GM19438 (cell line): ENCODE measurements at regions not wholly inside any gene's neighbourhood (a gene's known extent, or its start where the extent isn't known, plus 50 kb on each side); places are given as distances from the start of the nearest gene placed in this dataset.

ENCODE experiments used
- ATAC-seq: cut with Tn5 transposase; IDR thresholded peaks from one replicate; pipeline ENCODE4 v1.9.1; 2021; ENCODE audit warnings: low read depth; ENCODE audit not compliant: unreplicated experiment

DNA sequence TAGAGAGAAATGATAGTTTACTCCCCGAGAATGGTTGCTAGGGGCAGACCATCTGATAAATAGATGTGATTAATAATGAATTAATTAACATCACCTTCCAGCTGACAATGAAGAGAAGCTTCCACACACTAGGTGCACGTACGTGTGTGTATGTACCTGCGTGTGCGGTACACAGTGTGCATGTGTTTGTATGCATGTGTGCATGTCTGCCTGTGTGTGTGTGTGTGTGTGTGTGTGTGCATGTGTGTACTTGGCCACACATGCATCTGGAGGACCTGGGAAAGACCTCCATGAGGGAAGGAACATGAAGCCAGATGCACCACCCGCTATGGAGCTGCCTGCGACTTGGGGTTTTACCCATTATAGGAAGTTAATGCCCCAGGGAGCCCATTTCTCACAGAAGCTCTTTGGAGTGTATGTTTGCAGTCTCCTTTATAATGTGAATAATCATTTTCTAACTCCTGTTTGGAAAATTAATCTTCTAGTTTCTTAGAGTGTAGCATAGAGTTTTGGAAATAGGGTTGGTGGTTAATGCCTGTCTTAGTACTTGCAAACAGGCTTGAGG is 229.1 kb downstream of the ENGASE start:
- no peak for ATAC-seq

DNA sequence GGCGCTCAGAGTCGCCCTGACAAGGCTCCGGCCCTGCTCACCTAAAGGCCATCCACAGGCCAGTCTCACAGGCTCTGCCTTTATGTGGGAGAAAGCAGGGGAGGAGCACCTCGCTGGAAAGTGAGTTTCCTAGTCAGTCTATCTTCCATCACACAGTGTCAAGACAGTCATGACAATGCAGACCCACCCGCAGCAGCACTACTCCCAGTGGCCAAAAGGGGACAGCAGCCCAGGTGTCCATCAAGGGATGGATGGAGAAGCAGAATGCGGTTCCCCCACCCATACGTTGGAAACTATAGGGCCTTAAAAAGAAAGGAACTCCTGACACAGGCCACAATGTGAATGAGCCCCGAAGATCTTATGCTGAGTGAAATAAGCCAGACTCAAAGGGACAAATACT is 226.8 kb downstream of the ENGASE start:
- no peak for ATAC-seq

DNA sequence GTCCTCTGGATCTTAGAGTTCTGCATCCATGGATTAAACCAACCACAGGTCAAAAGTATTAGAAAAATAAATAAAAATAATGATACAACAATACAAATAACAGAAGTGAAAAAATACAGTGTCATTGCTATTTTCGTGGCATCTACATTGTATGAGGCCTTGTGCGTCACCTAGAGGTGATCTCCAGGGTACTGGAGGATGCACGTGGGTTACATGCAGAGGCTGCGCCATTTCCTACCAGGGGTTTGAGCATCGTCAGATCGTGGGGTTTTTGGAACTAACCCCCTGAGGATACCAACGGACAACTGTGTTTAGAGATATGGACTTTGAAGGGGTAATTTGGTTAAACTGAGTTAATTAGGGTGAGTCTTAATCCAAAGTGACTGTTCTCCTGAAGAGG is 224.7 kb downstream of the ENGASE start:
- no peak for ATAC-seq

DNA sequence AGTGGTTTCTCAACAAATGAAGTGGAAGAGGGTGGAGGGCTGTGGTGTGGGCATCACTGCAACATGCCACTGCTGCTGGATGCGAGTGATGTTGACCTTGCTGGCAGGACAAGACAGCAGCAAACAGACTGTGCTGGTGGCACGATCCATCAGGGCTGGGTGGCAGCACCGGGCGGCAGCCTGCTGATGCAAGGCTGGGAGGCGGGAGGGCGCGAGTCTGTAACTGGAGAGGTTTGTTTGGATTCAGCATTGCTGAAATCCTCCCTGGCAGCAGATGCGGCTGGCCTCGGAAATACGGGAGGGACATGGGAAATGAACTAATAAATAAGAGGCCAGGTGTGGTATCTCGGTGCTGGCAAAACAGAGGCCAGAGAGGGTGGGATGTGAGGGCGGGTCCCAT is 224.2 kb downstream of the ENGASE start:
- ATAC-seq = no peak

DNA sequence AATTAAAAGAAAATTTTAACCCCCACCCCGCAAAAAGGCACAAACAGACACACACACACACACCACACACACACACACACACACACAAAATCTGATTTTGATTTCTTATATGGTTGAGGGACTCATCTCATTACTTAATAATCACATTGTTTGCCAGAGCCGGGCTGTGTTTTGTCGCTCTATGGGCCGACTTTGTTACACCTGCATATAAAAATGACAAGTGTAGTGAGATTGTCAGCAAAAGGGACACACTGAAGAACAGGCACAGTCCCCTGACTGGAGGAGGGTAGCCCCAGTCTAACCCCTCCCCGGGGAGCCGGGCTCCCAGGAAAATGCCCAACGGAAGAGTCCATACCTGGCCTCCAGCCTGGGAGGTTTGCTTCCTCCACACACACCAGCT is 221.6 kb downstream of the ENGASE start:
- no peak for ATAC-seq

DNA sequence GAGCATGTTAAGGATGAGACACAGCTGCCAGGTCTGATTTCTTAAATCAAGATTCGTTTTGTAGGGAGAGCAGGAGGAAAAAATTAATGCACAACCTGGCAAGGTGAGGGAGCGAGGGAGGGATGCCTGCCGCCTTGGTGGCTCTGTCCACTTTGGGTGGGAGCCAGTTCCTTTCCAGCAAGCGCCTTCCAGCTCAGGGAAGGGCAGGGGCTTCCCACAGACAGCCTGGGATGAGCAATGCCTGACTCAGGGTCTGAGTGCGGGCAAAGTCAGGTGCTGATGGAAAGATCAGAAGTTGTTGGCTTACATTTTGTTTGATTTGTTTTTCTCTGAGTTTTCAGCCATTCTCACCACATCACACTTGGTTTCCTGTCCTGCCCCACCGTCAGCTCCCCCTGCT is 220.7 kb downstream of the ENGASE start:
- ATAC-seq = no peak

DNA sequence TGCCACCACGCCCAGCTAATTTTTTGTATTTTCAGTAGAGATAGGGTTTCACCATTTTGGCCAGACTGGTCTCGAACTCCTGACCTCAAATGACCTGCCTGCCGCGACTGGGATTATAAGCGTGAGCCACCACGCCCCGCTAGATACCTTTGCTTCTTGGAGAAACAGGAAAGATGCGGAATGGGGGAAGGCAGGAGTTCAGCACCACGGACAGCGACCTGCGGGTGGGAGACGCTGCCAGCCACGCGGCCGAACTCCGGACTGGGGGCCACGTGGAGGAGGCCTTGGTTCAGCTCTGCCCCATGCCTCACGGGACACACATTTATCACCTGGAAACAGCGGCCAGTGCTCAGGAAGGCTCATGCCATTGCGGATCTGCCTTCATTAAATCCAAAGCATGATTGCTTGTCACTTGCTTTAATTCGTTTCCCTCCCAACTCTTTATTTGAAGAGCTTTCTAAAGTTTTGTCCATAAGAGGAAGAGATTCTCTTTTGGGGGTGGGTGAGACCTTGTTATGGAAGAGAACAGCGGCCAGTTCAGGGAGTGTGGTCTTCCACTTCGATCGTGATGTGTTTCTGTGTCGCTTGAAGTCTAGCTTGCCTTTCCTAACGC is 219.9 kb downstream of the ENGASE start:
- no peak for ATAC-seq

DNA sequence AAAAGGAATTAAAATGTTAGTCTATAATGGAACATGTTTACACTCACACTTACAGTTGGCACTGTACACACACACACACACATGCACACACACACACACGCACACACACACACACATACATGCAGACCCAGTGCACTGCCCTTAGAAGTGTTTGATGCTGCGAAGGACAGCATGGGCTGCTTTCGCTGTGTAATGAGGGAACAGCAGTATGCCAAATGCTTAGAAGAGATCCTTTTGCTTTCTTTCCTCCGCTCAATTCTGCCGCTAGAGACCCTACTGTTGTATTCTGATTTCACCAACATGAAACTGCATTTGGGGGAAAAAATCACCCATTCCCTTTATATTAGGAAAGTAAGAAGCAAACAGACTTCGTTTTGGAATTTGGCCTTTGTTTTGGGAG is 217.9 kb downstream of the ENGASE start:
- ATAC-seq = no peak

DNA sequence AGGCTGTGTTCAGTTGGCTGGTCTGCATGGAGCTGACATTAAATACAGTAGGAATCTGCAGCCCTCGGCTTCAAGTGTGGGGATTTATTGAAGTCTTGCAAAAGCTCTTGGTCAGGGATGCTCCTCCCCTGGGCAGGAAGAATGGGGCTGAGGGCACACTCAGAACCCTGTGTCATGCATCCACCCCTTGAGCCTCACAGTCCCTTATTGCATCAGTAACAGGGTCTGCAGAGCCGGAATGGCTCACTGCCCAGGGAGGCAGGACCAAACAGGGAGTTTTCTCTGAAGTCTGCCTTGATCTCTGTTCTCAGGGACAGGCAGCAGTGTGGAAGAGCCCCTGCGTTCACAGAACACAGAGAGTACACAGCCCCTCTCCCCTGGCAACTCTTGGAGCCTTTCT is 216.8 kb downstream of the ENGASE start:
- ATAC-seq = no peak

DNA sequence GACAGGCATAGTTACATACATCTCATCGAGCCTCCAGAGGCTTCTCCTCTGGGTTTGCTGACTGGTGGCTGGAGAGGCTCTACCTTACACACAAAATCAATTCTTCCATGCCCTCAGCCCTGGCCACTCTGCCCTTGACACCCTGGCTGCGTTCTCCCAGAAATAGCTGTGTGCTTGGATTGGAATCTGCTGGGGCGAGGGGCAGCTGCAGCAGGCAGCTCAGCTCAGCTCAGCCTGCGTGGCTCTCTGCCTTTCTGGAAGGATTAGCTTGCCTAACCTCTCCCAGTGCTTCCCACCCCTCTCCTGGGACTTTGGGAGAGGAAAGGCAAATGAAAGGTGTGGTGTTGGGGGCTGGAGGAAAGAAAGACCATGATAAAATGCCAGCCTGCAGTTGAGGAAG is 216.1 kb downstream of the ENGASE start:
- ATAC-seq = no peak

DNA sequence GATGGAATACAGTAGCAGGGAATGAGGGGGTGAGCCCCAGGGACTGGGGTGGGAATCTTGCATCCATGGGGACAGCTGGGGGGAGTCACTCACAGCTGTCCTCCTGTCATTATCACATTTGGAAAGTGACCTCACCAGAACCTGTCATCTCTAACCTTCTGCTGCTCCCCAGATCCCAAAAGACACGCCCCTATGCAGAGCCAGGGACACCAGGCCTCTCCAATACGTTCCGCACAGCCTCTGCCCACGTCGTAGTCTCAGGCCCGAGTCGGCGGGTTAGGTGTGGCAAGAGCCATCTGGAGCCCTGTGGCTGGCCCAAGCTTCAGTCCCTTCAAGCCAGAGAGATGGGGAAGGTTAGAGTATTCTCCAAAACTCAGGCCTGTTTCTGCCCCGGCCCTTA is 214.3 kb downstream of the ENGASE start:
- ATAC-seq = no peak

DNA sequence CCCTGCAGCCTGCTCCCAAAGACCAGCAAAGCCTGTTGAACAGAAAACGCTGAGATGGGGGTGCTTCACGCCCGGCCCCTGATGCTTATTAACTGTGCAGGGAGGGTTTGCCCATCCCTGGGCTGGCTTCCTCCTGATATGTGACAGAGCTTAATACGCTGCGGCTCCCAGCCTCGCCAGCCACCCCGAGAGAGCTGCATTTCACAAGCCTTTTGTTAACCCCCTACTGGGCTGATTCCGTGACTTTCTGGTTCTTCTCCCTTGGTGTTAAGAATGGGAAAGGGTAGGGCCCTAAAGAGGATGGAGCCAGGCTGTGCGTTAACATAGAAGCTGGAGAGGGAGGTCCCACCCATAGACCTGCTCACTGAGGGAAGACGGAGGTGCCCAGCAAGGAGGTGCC is 211.8 kb downstream of the ENGASE start:
- ATAC-seq = no peak

DNA sequence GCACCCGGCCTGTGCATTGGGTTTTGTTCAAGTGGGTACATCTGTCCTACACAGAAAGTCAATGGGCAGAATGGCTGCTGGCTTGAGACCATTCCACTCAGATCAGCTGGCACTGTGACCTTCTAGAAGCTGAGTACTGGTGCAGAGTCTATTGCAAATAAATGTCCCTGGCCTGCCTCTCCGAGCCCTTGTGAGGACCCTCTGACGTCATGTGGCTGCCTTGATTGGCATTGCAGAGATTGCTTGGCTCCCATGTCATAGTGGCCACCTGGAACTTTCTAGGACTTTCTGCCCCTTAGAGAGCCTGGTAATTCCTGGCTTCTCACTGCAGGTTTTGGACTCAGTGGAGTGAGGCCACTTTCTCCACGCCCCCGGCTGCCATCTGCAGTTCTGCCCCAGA is 211.3 kb downstream of the ENGASE start:
- ATAC-seq = no peak

DNA sequence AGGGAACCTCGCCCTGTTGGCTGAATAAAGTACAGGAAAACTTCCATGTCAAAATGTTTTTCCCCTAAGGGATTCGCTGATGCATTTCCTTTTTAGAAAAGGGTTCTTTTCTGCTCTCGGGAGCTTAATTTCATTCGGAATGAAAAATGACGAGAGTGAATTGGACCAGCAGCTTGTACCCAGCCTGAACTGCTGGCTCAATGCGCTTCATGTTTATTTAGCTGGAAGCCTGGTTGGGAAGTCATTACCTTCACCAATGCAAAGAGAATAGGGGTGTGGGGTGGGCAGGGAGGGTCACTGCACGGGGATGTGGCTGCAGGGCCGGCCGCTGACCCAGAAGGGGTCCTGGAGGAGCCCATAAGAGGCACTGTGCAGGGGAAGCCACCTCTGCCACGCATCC is 207.7 kb downstream of the ENGASE start:
- ATAC-seq = no peak

DNA sequence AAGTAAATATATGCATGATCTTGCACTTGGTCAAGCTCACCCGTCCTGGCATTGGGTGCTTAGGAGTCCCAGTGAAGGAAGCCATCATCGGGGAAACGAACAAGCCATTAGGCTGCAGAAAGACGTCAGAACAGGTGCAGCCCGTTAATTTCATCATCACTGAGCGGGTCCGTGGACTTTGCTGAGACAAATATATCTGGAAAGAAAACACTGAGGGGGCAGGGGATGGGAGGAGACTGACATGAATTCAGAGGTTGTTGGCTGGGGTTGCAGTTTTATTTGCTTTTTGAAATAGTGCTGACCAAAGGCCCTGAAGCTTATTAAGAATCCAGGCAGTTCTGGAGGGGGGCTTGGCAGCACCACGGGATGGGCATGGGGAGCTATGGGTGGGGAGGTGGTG is 207.2 kb downstream of the ENGASE start:
- no peak for ATAC-seq

DNA sequence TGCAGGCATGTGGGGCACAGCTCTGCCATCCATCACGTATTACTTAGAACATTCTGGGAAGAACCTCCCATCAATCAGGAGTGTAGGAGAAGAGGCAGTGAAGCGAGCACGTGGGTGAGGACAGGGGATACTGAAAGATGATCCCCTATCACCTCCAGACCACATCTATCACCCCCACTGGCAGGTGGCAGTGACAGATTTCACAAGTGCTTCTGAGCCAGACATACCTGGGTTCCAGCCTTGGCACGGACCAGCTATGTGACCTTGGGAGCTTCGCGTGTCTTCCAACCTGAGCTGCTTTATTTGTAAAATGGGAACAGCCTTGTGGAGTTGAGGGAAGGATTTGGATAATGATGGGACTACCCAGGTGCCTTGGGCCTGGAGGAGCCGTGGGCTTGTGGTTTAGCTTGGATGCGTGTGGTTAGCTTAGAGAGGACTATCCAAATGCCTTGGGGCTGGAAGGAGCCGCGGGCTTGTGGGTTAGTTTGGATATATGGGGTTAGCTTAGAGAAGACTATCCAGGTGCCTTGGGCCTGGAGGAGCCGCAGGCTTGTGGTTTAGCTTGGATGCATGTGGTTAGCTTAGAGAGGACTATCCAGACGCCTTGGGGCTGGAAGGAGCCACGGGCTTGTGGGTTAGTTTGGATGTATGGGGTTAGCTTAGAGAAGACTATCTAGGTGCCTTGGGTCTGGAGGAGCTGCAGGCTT is 206.4 kb downstream of the ENGASE start:
- no peak for ATAC-seq

DNA sequence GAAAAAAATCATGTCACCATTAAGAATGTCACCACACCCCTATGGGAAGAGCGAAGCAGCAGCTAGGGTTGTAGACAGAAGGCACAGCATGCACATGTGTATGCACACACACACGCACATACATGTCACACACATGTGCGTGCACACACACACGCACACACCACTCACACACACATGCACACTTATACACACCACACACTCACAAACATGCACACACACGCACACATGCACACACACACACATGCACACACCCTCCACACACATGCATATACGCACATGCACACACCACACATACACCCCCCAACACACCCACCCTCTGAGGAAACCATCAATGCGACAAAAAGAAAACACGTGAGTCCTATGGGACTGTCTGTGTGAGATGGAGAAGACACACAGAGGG is 205.4 kb downstream of the ENGASE start:
- no peak for ATAC-seq

DNA sequence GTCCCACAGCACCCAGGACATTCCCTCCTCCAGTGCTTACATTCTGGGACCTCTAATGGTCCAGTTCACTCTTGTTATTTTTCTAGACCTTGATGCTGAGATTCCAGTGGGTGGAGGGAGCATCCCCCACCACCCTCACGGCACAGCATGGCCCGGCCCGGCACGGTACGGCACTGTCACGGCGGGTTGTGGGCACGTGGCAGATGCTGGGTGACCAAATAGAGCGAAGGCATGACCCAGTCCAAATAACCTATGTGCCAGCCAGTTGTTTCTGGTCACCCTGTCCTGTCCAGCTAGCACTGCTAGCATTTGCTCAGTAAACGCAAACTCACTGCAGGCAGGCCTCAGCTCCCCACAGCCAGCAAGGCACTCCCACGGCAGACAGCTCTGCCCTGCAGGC is 204.7 kb downstream of the ENGASE start:
- ATAC-seq = no peak

DNA sequence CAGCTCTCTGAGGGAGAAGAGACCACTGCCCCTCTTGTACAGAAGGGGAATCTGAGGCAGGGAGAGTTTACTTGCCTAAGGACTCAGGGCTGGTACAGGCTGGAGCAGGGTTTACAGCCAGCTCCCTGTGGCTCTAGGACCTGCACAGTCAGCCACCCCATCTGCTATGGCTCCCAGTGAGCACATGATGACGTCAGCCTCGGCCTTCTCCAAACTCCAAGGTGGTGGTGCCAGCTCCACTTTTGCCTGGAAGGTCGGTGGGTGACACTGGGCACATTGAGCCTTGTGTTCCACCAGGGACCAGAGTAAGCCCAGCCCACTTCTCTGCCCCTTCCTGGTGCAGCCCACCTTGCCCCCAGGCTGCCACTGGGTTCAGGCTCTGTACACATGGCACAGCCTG is 202.2 kb downstream of the ENGASE start:
- ATAC-seq = no peak

DNA sequence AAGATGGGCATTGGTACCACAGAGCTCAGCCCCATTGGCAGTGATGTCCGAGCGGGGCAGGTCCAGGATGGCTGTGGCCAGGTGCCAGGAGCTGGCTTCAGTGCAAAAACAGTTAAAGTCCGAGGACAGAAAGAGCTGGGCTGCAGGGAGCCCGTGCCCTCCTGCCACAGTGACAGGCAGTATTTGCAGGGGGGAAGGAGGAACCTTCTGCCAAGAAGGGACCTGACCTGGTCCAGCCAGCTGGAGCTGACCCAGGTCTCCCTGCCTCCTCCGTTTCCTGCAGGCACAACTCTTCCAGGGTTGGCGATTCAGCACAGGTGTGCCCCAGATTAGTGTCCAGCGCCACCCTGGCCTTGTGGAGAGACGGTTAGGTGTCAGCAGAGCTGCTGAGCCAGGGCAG is 199.0 kb downstream of the ENGASE start:
- no peak for ATAC-seq

DNA sequence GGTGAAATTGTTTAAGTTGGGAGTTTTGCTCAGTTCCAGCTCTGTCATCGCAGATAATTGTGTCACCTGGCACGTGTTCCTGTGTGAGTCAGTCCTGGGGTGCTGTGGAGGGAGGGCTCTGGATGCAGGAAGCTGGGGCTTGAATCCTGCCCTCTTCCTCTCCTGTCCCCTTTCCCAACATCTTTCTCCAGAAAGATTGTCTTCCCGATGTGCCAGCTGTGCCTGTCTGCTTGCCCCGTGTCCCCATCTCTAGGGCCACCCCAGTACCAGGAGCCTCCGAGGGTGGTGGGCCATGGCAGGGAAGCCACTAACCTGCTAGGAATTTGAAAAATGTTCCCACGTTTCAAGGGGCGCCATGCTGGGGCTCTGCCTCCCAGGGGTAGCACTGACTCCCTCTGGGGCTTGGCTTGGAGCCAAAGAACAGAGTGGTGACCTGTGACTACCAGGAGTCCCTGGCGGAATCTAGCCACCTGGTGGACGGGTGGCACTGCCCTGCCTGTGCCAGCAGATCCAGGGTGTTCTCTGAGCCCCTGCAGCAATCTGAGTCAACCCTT is 198.1 kb downstream of the ENGASE start:
- no peak for ATAC-seq

DNA sequence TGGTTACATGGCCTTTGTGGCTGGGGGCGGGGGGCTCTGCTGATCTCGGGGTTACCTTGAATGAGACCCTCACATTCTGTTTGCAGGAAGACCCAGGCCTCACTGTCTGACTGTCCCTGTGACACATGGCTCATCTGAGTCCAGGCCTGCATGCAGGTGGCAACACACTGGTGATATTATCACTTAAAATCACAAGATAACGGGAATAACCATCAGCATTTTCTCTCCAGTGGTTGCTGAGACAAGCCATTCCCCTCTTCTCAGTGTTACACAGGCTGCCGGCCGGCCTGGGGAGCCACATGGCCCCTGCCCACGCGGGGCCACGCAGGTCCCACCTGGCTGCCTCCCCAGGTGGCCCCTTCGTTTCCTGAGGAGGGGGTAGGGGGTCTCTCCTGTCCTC is 197.6 kb downstream of the ENGASE start:
- no peak for ATAC-seq
